ENCODE measurements at regions not wholly inside any gene's neighbourhood (a gene's known extent, or its start where the extent isn't known, plus 50 kb on each side); places are given as distances from the start of the nearest gene placed in this dataset.

GRCh38 chr10:130982802-130983201 lies 328.7 kb downstream of the TCERG1L start:
- H3K4me1 ChIP-seq (ENCODE audit: insufficient read depth, low read length) = no peaks in the 10 kb centered on the region
- no peaks in the 10 kb centered on the region for H3K27me3 ChIP-seq (ENCODE audit: insufficient read depth, low read length)
- no peak overlapping the region for H3K4me3 ChIP-seq (ENCODE audit: low read length)
- H3K36me3 ChIP-seq (ENCODE audit: insufficient read depth, low read length) = no peaks in the 10 kb centered on the region
- peaks cover 13% of the 10 kb centered on the region for H3K9me3 ChIP-seq (ENCODE audit: insufficient read depth, low read depth, low read length)
- H3K27ac ChIP-seq (ENCODE audit: low read depth, low read length) = no peak overlapping the region
- H3K9ac ChIP-seq (ENCODE audit: low read depth, low read length) = no peak overlapping the region
- no CpG with 5 or more reads among the region's 1 CpG for WGBS

- H3K4me1 ChIP-seq (ENCODE audit: insufficient read depth, low read length) = no peaks in the 10 kb centered on the region
- peaks cover 10% of the 10 kb centered on the region for H3K9me3 ChIP-seq (ENCODE audit: insufficient read depth, low read depth, low read length)
- no peaks in the 10 kb centered on the region for H3K27me3 ChIP-seq (ENCODE audit: insufficient read depth, low read length)
- no peak overlapping the region for H3K27ac ChIP-seq (ENCODE audit: low read depth, low read length)
- H3K4me3 ChIP-seq (ENCODE audit: low read length) = no peak overlapping the region
- WGBS = 92% methylated on average over 1 of the region's 2 CpGs
- H3K36me3 ChIP-seq (ENCODE audit: insufficient read depth, low read length) = no peaks in the 10 kb centered on the region
- no peak overlapping the region for H3K9ac ChIP-seq (ENCODE audit: low read depth, low read length)
These were observed 327.8 kb downstream of the TCERG1L start for GRCh38 chr10:130983749-130984148.

GRCh38 chr10:130984686-130985085 lies 326.8 kb downstream of the TCERG1L start:
- H3K27ac ChIP-seq (ENCODE audit: low read depth, low read length) = no peak overlapping the region
- WGBS = 82% methylated on average over 3 of the region's 3 CpGs
- no peaks in the 10 kb centered on the region for H3K27me3 ChIP-seq (ENCODE audit: insufficient read depth, low read length)
- H3K4me3 ChIP-seq (ENCODE audit: low read length) = no peak overlapping the region
- H3K36me3 ChIP-seq (ENCODE audit: insufficient read depth, low read length) = no peaks in the 10 kb centered on the region
- H3K4me1 ChIP-seq (ENCODE audit: insufficient read depth, low read length) = no peaks in the 10 kb centered on the region
- H3K9ac ChIP-seq (ENCODE audit: low read depth, low read length) = no peak overlapping the region
- H3K9me3 ChIP-seq (ENCODE audit: insufficient read depth, low read depth, low read length) = peaks cover 10% of the 10 kb centered on the region

GRCh38 chr10:130985158-130985753 lies 326.3 kb downstream of the TCERG1L start:
- Histone ChIP-seq H3K4me1 (ENCODE audit: insufficient read depth, low read length) (no peaks in the 10 kb centered on the region), H3K9me3 (ENCODE audit: insufficient read depth, low read depth, low read length) (peaks cover 10% of the 10 kb centered on the region), H3K27me3 (ENCODE audit: insufficient read depth, low read length) (no peaks in the 10 kb centered on the region), H3K4me3 (ENCODE audit: low read length) (no peak overlapping the region), H3K27ac (ENCODE audit: low read depth, low read length) (no peak overlapping the region), H3K36me3 (ENCODE audit: insufficient read depth, low read length) (no peaks in the 10 kb centered on the region), H3K9ac (ENCODE audit: low read depth, low read length) (no peak overlapping the region)
- 96% methylated on average over 15 of the region's 16 CpGs for WGBS

- Histone ChIP-seq H3K27ac (ENCODE audit: low read depth, low read length) (no peak overlapping the region), H3K36me3 (ENCODE audit: insufficient read depth, low read length) (no peaks in the 10 kb centered on the region), H3K27me3 (ENCODE audit: insufficient read depth, low read length) (no peaks in the 10 kb centered on the region), H3K9ac (ENCODE audit: low read depth, low read length) (no peak overlapping the region), H3K4me1 (ENCODE audit: insufficient read depth, low read length) (no peaks in the 10 kb centered on the region), H3K4me3 (ENCODE audit: low read length) (no peak overlapping the region), H3K9me3 (ENCODE audit: insufficient read depth, low read depth, low read length) (peaks cover 10% of the 10 kb centered on the region)
- 92% methylated on average over 4 of the region's 4 CpGs for WGBS
These were observed 324.7 kb downstream of the TCERG1L start for GRCh38 chr10:130986846-130987245.

- WGBS = 94% methylated on average over 7 of the region's 7 CpGs
- Histone ChIP-seq H3K27me3 (ENCODE audit: insufficient read depth, low read length) (no peaks in the 10 kb centered on the region), H3K9me3 (ENCODE audit: insufficient read depth, low read depth, low read length) (peaks cover 9% of the 10 kb centered on the region)
These were observed 324.1 kb downstream of the TCERG1L start for GRCh38 chr10:130987401-130987800.

GRCh38 chr10:130989670-130990232 lies 321.8 kb downstream of the TCERG1L start:
- no peak overlapping the region for H3K4me3 ChIP-seq (ENCODE audit: low read length)
- no peaks in the 10 kb centered on the region for H3K36me3 ChIP-seq (ENCODE audit: insufficient read depth, low read length)
- H3K27ac ChIP-seq (ENCODE audit: low read depth, low read length) = no peak overlapping the region
- no peaks in the 10 kb centered on the region for H3K9me3 ChIP-seq (ENCODE audit: insufficient read depth, low read depth, low read length)
- WGBS = 94% methylated on average over 8 of the region's 8 CpGs
- H3K27me3 ChIP-seq (ENCODE audit: insufficient read depth, low read length) = no peaks in the 10 kb centered on the region
- H3K9ac ChIP-seq (ENCODE audit: low read depth, low read length) = no peak overlapping the region
- no peaks in the 10 kb centered on the region for H3K4me1 ChIP-seq (ENCODE audit: insufficient read depth, low read length)

More at GRCh38 chr10:130987401-130987800, 324.1 kb downstream of the TCERG1L start:
- Histone ChIP-seq H3K4me1 (ENCODE audit: insufficient read depth, low read length) (no peaks in the 10 kb centered on the region), H3K27ac (ENCODE audit: low read depth, low read length) (no peak overlapping the region), H3K9ac (ENCODE audit: low read depth, low read length) (no peak overlapping the region), H3K4me3 (ENCODE audit: low read length) (no peak overlapping the region), H3K36me3 (ENCODE audit: insufficient read depth, low read length) (no peaks in the 10 kb centered on the region)

GRCh38 chr10:130990486-130990885 lies 321.0 kb downstream of the TCERG1L start:
- Histone ChIP-seq H3K4me1 (ENCODE audit: insufficient read depth, low read length) (no peaks in the 10 kb centered on the region), H3K27ac (ENCODE audit: low read depth, low read length) (no peak overlapping the region), H3K9me3 (ENCODE audit: insufficient read depth, low read depth, low read length) (no peaks in the 10 kb centered on the region), H3K36me3 (ENCODE audit: insufficient read depth, low read length) (no peaks in the 10 kb centered on the region), H3K27me3 (ENCODE audit: insufficient read depth, low read length) (no peaks in the 10 kb centered on the region), H3K9ac (ENCODE audit: low read depth, low read length) (no peak overlapping the region), H3K4me3 (ENCODE audit: low read length) (no peak overlapping the region)
- 96% methylated on average over 9 of the region's 9 CpGs for WGBS

- no peak overlapping the region for H3K27ac ChIP-seq (ENCODE audit: low read depth, low read length)
- no peaks in the 10 kb centered on the region for H3K27me3 ChIP-seq (ENCODE audit: insufficient read depth, low read length)
- H3K36me3 ChIP-seq (ENCODE audit: insufficient read depth, low read length) = no peaks in the 10 kb centered on the region
- no peak overlapping the region for H3K9ac ChIP-seq (ENCODE audit: low read depth, low read length)
- WGBS = 93% methylated on average over 14 of the region's 14 CpGs
- no peaks in the 10 kb centered on the region for H3K4me1 ChIP-seq (ENCODE audit: insufficient read depth, low read length)
- H3K9me3 ChIP-seq (ENCODE audit: insufficient read depth, low read depth, low read length) = no peaks in the 10 kb centered on the region
- H3K4me3 ChIP-seq (ENCODE audit: low read length) = no peak overlapping the region
These were observed 318.6 kb downstream of the TCERG1L start for GRCh38 chr10:130992802-130993523.

GRCh38 chr10:130993612-130994011 lies 317.9 kb downstream of the TCERG1L start:
- no peaks in the 10 kb centered on the region for H3K27me3 ChIP-seq (ENCODE audit: insufficient read depth, low read length)
- H3K36me3 ChIP-seq (ENCODE audit: insufficient read depth, low read length) = no peaks in the 10 kb centered on the region
- no peak overlapping the region for H3K4me3 ChIP-seq (ENCODE audit: low read length)
- 96% methylated on average over 6 of the region's 6 CpGs for WGBS
- no peak overlapping the region for H3K9ac ChIP-seq (ENCODE audit: low read depth, low read length)
- no peaks in the 10 kb centered on the region for H3K9me3 ChIP-seq (ENCODE audit: insufficient read depth, low read depth, low read length)
- no peaks in the 10 kb centered on the region for H3K4me1 ChIP-seq (ENCODE audit: insufficient read depth, low read length)
- no peak overlapping the region for H3K27ac ChIP-seq (ENCODE audit: low read depth, low read length)

GRCh38 chr10:130994191-130994590 lies 317.3 kb downstream of the TCERG1L start:
- H3K36me3 ChIP-seq (ENCODE audit: insufficient read depth, low read length) = no peaks in the 10 kb centered on the region
- H3K27ac ChIP-seq (ENCODE audit: low read depth, low read length) = no peak overlapping the region
- no peak overlapping the region for H3K4me3 ChIP-seq (ENCODE audit: low read length)
- no peak overlapping the region for H3K9ac ChIP-seq (ENCODE audit: low read depth, low read length)
- WGBS = 95% methylated on average over 7 of the region's 7 CpGs
- no peaks in the 10 kb centered on the region for H3K9me3 ChIP-seq (ENCODE audit: insufficient read depth, low read depth, low read length)
- H3K4me1 ChIP-seq (ENCODE audit: insufficient read depth, low read length) = no peaks in the 10 kb centered on the region
- no peaks in the 10 kb centered on the region for H3K27me3 ChIP-seq (ENCODE audit: insufficient read depth, low read length)

Measured in HUES64 (cell line).